GM23248 (cell line): ENCODE measurements at regions not wholly inside any gene's neighbourhood (a gene's known extent, or its start where the extent isn't known, plus 50 kb on each side); places are given as distances from the start of the nearest gene placed in this dataset.

Experiments used
- EZH2 ChIP-seq: fragments of 200-600 bp; sonication (generic); IDR thresholded peaks from 2 replicates; pipeline ENCODE4 v1.6.1; 2018; ENCODE audit warnings: antibody characterized with exemption, mild to moderate bottlenecking; ENCODE audit not compliant: insufficient read depth, poor library complexity, severe bottlenecking
- EZH2phosphoT487 ChIP-seq: fragments of 200-600 bp; sonication (generic); IDR thresholded peaks from 2 replicates; pipeline ENCODE4 v1.6.1; 2018; ENCODE audit warnings: antibody characterized with exemption, moderate library complexity, mild to moderate bottlenecking, low read depth; ENCODE audit not compliant: insufficient read depth

DNA sequence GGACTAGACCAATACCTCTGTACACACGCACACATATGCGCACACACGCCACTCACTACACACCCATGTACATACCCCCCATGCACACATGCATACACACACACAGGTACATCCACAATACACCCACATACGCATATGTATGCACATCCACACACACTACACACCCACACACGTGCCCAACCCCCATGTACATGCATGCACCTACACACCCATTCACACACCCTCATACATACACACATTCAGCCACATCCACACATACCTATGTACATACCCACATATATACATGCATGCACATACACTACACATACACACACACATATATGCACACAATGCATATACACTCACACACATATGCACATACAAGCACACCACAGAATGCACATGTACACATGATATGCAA is 107.1 kb downstream of the GADD45G start:
- no peak for TF ChIP-seq EZH2
- TF ChIP-seq EZH2phosphoT487: no peak
